Activated effector memory CD4-positive, alpha-beta T cell treated with Interleukin-2 at 50 U/mL for 16 hours (primary cell): ENCODE measurements at regions not wholly inside any gene's neighbourhood (a gene's known extent, or its start where the extent isn't known, plus 50 kb on each side); places are given as distances from the start of the nearest gene placed in this dataset.
"Not testable (repeated sequence)": the region's sequence is repeated elsewhere in the genome, so short reads cannot be mapped to it uniquely, and the experiment has no call there.

Experiments used
- DNase-seq: peaks from one replicate; pipeline ENCODE4 v3.0.0-alpha.2; 2020

DNA sequence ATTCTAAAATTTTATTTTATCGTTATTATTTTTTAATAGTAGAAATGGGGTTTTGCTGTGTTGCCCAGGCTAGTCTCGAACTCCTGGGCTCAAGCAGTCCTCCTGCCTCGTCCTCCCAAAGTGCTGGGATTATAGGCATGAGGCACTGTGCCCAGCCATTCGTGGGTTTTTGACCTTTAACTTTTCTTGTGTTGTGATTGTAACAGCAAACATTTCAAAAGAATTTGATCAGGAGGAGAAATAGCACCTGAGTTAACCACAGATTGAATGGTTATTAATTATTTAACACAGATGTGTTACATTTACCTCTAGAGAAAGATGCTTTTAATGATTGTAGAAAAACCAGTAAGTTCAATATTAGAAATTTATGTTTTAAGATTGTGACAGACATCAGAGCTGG, 132.0 kb downstream of the HAUS1 start:
- no peak for DNase-seq

DNA sequence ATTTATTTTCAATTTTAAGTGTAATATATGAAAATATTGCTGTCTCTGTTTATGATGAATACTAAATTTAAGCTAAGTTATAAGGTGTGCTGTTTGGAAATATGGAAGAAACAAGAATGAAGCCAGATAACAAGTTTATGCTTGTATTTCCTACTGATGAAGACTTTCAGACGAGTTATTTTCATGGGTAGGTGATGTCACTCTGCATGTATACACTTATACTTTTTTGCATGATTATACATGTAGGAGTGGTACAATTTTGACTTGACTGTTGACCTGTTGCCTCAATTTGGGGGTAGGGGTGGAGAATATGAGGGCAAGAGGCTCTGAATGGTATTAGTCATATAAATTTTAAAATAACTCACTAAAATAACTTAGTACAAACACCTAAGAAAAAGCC, 133.7 kb downstream of the HAUS1 start:
- no peak for DNase-seq

DNA sequence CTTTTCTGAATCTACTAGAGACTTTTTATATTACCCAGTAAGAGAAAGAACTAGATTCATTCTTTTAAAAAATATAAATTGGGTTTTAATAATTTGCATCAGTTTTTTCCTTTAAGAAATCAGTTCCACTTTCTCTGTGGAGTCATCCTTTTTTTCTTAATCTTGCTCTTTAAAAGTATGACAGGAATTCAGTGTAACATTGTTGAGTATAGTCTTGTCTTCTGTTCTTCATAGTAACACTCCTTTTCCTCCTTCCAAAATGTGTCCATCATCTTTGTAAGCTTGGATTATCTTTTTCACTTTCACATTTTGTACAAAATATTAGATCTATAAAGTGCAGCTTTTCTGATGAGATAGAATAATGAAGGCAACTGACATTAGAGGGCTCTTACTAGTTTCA, 135.4 kb downstream of the HAUS1 start:
- DNase-seq: no peak

DNA sequence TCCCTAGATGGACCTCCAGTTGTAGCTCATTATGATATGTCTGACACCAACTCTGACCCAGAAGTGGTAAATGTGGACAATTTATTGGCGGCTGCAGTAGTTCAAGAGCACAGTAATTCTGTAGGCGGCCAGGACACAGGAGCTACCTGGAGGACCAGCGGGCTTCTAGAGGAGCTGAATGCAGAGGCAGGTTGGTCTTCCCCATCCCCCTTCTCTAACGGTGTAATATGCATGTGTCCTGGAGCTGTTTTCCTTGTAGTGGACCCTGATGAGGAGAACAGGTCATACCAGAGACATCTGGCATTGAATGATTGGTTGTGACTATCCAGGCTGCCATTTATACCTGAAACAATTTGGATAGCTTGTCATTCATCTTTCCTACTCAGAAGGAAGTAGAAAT, 135.8 kb downstream of the HAUS1 start:
- no peak for DNase-seq

DNA sequence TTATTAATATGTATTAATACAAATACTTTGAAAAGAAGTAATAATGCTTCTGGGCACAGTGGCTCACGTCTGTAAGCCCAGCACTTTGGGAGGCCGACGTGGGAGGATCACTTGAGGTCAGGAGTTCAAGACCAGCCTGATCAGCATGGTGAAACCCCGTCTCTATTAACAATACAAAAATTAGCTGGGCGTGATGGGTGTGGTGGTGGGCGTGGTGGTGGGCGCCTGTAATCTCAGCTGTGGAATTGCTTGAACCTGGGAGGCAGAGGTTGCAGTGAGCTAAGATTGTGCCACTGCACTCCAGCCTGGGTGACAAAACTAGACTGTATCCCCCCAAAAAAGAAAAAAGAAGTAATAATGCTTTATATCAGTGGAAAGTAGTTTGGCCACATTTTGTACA, 137.2 kb downstream of the HAUS1 start:
- not testable (repeated sequence) for DNase-seq

DNA sequence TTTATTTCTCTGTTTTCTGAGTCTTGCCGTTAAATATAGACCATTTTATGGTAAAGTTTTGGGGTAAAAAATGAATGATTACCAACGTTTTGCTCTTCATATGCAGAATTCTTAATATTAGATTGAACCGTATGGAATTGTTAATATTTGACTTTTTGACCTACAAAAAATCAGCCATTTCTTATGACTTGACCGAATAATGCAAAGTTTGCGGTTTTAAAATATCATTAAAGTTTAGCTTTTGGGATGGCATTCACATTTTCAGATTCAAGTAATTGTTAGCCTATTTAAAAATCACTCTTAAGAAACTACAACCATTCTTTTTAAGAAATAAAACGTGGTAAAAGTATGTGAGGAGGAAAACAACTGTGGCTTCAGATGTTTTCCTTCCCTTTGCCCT, 138.0 kb downstream of the HAUS1 start:
- no peak for DNase-seq

DNA sequence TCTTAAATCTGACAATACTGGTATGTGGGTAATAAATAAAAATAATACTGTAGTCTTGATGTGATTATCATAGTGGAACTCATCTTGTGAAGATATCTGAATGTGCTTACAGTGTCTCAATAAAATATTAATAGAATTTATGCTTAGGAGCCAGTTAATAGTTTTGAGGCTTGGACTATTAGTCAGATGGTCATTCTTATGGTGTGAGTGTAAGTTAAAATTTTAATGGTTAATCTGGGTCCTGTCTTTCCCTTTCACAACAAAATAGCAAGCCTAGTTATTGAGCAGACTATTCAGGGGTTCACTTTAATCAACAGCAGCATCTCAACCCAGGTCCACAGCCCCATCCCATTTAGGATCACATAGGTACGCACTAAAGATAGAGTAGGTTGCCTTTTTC, 138.9 kb downstream of the HAUS1 start:
- DNase-seq: no peak

DNA sequence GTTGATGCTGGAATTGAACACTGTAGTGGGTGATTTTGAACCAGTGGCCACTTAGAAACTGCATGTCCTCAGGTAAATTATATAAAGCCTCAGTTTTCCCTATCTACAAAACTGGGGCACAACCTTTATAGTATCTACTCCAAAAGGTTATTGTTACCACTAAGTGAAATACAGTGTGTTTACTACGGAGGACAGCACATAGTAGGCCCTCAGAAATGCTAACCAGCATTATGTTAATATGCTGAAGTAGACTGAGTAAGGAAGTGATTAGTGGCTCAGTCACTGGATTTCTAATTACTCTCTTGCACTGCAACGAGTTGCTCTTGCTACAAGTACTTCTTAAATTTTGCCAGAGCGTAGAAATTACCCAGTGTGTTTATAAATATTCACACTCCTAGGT, 139.5 kb downstream of the HAUS1 start:
- no peak for DNase-seq

DNA sequence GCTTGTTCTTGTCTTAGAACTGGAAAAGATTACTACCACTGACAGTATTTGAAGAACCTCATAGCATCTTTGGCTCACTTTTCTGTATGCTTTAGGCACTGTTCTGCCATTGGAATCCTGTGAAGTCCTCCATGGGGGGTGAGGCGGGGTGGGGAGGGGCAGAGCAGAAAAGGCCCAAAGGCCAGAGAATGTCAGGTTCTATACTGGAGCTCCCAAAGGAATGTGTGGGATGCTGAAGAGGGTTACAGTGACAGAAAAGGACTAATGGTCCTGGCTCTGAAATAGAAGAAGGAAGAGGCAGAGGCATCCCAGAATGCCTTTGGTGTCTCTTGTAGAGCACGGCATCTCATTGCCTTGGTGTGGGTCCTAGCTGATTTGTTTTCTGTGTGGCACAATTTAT, 141.9 kb downstream of the HAUS1 start:
- DNase-seq: no peak

DNA sequence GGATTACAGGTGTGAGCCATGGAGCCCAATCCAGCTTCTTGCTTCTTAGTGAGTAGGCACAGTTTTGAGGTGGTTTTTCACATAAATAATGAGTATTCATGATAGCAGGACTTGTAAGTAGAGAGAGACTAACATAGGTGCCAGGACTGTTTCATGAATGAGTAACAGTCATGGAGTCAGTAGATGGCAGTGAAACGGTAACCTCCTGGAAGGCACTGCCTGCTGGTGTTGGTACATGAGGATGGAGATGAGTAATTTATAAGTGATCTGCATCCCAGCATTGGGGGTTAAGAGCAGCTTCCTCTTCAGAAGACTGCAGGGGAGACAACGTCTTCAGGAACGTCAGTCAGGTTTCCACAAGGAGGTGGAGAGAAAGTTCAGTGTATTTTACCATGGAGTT, 143.8 kb downstream of the HAUS1 start:
- no peak for DNase-seq

DNA sequence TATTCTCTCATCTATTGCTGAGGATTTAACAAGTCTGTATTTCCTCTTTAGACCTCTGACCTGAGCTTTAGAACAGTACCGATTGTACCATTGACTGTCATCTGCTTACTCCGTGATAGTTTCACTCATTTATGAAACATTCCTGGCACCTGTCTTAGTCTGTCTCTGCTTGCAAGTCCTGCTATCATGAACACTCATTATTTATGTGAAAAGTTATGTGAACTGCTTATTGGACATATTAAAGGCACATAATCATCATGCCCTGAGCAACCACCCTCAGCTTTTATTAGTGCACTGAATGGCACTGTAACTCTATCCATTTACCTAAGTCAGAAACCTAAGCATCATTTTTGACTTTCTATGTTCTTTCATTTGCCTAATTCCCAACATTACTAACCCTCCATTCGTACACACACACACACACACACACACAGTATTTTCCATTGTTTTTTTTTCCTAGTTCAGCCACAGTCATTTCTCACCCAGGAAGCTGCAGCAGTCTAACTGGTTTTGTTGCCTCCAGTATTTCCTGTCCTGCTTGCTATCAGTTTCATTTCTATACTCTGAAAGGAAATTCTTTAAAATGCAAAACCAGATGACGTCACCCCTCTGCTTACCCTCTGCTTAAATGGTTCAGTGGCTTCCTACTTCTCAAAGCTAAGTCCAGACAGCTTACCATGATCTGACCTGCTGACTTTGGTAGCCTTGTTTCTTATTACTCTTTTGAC, 146.1 kb downstream of the HAUS1 start:
- no peak for DNase-seq

DNA sequence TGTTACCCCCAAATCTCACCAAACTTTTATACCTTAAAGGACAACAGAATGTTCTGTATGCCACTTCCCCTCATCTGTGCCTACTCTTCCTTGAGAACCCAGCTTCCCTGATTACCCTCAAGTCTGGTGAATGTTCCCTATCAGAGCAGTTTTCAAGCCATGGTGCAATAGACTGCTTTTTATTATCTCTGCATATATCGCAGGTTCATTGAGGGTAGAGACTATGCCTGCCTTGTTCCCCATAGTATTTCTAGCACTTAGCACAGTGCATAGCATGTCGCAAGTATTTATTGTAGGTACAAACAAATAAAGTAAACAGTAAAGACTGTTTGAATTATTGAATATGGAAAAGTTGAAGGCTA, 146.6 kb downstream of the HAUS1 start:
- no peak for DNase-seq

DNA sequence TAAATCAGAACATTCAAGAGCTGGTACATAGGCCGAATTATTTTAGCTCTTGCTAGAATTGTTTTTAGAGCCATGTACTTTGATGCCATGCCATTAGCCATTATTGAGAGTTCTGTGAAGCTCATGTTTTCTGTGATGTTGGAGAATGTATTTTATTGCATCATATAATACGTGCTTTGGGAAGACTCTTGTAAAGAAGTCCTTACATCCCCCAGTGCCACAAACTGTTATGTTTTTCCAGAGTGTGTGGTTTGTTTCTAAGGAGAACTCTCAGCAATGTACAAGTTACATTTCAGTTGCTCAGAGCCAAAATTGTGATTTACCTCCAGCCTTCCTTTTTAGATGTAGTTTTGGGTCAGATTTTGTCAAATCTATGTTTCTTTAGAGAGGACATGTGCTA, 148.6 kb downstream of the HAUS1 start:
- no peak for DNase-seq

DNA sequence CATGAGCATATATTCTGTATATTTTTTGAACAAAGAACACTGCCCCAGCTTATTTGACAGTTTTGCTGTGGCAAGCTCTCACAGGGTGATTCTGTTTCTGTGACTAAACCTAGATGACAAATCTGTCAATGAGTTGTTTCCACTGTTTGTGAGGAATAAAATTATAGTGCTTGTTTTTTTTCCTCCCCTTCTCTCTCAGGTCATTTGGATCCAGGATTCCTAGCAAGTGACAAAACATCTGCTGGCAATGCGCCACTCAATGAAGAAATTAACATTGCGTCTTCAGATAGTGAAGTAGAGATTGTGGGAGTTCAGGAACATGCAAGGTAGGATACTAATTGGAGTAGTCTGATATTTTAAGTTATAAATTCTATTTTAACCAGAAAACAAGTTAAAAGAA, 149.3 kb downstream of the HAUS1 start:
- no peak for DNase-seq

DNA sequence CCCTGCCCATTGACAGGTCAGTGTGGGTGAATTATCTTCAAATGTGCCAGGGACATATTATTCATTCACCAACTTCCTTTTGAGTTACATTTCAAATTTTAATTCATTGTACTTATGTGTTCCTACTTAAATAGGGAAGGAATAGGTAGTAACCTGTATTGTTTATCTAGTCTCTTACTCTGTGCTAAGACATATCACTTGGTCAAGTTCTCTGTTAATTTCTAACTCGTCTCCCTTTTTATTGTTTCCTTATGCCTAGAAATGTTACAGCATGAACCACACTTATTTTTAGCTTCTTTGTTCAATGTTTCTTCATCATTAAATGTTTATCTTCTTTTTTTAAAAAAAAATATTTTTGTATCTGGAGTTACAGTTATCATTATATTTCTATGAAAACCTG, 151.9 kb downstream of the HAUS1 start:
- DNase-seq: no peak

DNA sequence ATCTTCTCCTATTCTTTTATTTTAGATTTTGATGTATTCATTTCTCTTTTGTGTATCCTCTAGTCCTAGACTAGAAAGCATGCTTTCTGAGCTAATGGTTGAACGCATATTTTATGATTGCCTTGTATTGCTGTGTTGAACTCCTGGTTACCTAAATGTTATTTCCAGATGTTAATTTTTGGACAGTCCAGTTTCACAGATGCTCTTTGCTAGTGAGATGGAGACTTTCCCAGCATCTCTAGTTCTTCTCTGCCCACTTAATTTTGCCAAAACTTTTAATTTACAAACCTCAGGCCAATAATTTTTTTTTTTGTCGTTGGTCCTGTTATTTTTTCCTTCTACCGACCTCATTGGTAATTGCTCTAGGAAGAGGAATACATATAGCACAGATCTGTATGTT, 153.2 kb downstream of the HAUS1 start:
- no peak for DNase-seq

DNA sequence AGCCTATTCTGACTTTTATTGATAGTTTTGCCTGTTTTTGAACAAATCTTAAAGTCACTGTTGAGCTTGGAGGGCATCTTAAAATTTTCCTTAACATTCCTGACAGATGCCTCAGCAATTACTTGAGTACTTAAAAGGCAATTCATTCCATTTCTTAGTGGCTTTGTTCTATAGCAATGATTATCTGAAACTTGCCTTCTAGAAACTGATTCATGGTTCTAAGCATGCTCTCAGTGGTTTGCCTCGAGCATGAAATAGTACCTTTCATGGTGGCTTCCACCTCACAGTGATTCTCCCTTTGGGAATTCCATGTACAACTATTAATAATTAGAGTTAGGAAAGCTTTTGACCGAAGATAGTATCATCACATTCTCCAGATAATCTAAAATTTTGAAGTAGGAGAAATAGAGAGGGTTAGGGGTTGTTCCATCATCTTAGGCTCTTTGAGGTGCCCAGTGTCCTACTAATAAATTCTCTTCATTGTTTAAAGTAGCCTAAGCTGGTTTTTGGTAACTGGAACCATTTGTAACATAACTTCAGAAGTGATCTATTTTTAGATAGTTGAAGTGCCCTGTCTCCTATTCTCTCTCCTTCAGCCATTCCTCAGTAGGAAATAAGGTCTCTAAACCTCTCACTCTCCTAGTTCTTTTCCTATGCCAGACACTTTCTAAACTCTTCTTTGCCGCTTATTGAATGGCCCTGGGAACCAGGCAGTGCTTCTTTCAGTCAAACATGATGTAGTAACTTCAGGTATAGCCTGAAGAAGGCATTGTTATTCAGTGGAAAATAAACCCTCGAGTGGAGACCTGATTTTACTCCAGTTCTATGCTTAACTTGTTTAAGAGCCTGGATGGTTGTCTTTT, 156.1 kb downstream of the HAUS1 start:
- no peak for DNase-seq

DNA sequence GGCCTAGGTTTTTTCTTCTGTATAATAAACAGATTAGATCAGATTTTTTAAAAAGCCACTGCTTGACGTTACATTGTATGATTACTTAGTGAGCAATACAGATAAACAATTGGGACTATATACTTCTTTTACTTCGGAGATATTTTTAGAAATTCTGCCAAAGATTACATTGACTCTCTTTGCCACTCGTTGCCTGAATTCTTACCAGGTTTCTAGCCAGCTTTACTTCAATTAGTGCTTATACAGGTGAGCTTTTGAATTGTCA, 156.6 kb downstream of the HAUS1 start:
- no peak for DNase-seq

DNA sequence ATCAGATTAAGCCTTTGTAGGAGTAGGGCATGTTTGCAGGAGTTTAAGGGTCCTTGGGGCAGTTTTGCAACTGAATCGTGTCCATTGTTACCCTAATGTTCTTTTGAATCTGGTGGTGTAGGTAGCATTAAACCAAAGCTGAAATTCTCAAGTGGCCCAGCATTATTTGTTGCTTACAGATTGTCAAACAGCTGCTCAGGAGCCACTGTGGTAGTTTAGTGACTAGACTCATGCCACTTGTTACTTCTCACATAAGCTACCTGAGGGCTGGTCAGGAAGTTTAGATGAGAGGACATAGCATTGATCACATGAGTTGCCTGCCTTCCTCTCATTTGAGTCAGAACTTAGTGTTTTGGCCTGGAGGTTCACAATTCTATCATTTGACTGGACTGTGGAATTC, 157.6 kb downstream of the HAUS1 start:
- DNase-seq: no peak

DNA sequence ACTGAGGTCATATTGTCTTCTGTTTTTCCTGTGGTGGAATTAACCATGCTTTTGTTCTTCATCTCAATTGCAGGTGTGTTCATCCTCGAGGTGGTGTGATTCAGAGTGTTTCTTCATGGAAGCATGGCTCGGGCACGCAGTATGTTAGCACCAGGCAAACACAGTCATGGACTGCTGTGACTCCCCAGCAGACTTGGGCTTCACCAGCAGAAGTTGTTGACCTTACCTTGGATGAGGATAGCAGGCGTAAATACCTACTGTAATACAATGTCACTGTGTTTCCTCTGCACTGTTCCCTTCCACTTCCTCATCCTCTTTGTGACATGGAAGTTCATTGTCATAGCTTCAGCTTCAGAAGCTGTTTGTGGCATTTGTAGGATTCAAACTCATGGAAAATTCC, 158.7 kb downstream of the HAUS1 start:
- no peak for DNase-seq

DNA sequence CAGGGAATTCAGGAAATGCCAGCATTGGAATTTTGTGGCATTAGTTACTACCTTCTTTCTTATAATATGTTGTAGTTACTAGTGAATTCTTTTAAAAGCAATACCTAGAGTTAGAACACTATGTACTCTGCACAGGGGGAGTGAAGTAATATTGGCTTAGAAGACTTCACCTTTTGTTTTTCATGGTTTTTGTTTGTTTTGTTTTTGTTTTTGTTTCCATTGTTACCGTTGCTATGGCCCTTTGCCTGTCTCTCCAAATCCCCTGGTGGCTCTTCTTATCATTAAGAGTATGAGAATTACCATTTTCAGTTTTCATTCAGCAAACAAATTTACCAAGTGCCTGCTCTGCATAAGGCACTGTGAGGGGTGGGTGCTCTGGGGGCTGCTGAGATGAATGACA, 160.1 kb downstream of the HAUS1 start:
- DNase-seq: no peak

DNA sequence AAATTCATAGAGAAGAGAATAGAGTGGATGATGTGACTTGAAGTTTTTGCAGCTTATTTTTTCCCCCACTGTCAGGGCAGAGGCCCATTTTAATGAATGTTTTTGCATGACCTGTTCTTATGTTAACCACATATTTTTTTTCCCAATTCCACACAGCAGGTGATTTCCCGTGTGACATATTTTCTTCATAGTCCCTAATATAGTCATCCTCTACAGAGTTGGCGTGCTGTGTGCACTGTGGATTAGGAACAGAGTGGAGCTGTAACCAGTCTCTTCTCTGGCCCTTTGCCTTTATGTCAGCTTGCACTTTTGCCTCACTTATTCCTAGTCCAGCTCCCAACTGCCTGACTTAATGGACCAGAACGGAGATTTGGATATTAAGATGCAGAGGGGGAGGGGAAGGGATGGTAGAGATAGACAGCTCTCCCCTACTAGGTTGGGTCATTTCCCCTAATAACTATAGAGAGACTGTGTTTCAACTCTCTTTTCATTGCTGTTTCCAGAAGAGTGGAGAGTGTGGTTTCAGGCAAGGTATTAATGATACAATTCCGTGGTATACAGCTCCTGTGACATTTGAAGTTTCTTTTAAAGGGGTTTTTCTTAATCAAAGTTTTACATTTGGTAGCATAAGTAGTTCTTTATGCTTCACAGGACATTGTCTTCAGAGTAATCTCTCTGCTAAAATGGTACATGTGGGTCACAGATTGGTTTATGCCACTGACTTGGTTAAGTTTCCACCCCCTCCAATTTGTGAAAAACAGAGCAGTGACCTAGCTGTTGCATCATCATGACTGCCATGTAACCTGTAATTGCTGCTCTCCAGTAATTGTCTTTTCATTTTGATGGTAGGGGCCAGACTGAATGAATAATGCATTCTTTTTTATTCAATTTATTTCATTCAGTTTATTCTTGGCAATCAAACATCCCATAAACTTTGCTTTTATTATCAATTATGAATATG, 161.3 kb downstream of the HAUS1 start:
- DNase-seq: no peak

DNA sequence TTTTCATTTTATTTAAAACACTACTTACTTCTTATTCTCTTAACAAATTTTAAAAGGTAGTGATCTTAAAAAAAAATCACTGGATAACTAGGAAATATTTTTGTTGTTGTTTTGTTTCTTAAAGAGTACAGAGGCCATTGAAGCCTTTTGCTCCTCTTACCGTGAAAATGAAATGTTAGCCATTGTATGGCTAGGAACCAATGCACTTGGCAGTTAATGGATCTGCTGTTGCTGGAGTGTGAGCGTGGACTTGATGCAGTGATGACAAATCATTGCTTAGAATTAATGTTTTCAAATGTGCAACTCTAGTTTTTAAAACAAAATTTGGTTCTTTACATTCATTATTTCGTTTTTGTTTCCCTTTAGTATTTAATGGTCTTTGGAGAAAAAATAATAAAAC, 162.3 kb downstream of the HAUS1 start:
- DNase-seq: no peak

DNA sequence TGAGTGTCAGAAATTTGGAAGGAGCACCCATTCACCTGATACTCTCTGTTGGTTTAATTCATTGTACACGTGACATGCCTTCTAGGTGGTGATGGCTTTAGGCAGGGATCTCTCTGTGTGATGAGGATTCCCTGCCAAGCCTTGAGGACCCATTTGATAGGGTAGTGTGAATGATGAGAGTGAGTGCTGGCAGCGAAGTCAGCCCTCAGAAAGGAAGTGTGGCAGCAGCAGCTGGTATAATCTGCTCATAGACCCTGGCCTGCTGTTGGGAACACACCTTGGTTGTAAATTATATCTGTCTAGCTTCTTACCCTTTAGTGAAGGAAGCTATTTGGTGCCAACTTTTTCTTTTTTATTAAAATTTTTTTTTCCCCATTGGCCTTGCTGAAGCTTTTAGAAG, 164.5 kb downstream of the HAUS1 start:
- no peak for DNase-seq
